ENCODE measurements at regions not wholly inside any gene's neighbourhood (a gene's known extent, or its start where the extent isn't known, plus 50 kb on each side); places are given as distances from the start of the nearest gene placed in this dataset.

GRCh38 chr2:75822336-75822735 lies 111.6 kb upstream of the GCFC2 start:
- DNase-seq (ENCODE audit: low spot score), result no peak
- TF ChIP-seq CTCF (IDR thresholded peaks at IDR 0.05), result no peak
- no peak for ATAC-seq (ENCODE audit: low FRiP score)

- no peak for DNase-seq (ENCODE audit: low spot score)
- no peak for TF ChIP-seq CTCF (IDR thresholded peaks at IDR 0.05)
- ATAC-seq (ENCODE audit: low FRiP score), result no peak
These were observed 110.0 kb upstream of the GCFC2 start for GRCh38 chr2:75820693-75821092.

GRCh38 chr2:75810611-75811330 lies 100.1 kb upstream of the GCFC2 start:
- DNase-seq (ENCODE audit: low spot score), result no peak
- ATAC-seq (ENCODE audit: low FRiP score), result no peak
- TF ChIP-seq CTCF (IDR thresholded peaks at IDR 0.05), result no peak

GRCh38 chr2:75808793-75809535 lies 98.2 kb upstream of the GCFC2 start:
- TF ChIP-seq CTCF (IDR thresholded peaks at IDR 0.05), result no peak
- no peak for DNase-seq (ENCODE audit: low spot score)

GRCh38 chr2:75807992-75808391 lies 97.3 kb upstream of the GCFC2 start:
- ATAC-seq (ENCODE audit: low FRiP score) (no peak), DNase-seq (ENCODE audit: low spot score) (no peak)
- no peak for TF ChIP-seq CTCF (IDR thresholded peaks at IDR 0.05)

More at GRCh38 chr2:75808793-75809535, 98.2 kb upstream of the GCFC2 start:
- no peak for ATAC-seq (ENCODE audit: low FRiP score)

GRCh38 chr2:75801234-75801982 lies 90.7 kb upstream of the GCFC2 start:
- ATAC-seq (ENCODE audit: low FRiP score), result no peak
- DNase-seq (ENCODE audit: low spot score), result no peak
- no peak for TF ChIP-seq CTCF (IDR thresholded peaks at IDR 0.05)

All from omental fat pad (tissue), 3 donors.